GM12892 (cell line): ENCODE measurements at regions not wholly inside any gene's neighbourhood (a gene's known extent, or its start where the extent isn't known, plus 50 kb on each side); places are given as distances from the start of the nearest gene placed in this dataset.

Source experiments
- DNase-seq: peaks from one replicate; pipeline ENCODE4 v3.0.0; 2011; ENCODE audit not compliant: insufficient read length
- FAIRE-seq: peaks from 2 replicates; lab custom pipeline; 2011; peaks lifted over from hg19 to GRCh38; lab: Jason Lieb, UNC
- POLR2A ChIP-seq: IDR thresholded peaks from 2 replicates; pipeline ENCODE4 v1.6.1; 2011; ENCODE audit warnings: low read depth, low read length, control low read depth
- POLR2AphosphoS5 ChIP-seq: IDR thresholded peaks from 2 replicates; pipeline ENCODE4 v1.6.1; 2011; ENCODE audit warnings: low read depth, low read length, control low read depth
- TAF1 ChIP-seq: IDR thresholded peaks from 2 replicates; pipeline ENCODE4 v1.6.1; 2011; ENCODE audit warnings: low read depth, mild to moderate bottlenecking, control low read depth, low read length, borderline replicate concordance

- TF ChIP-seq TAF1 (no peak), POLR2A (no peak), POLR2AphosphoS5 (no peak)
- no peak for DNase-seq
- FAIRE-seq: no peak
These were observed 235.8 kb upstream of the TLE4 start for GRCh38 chr9:79335987-79336386.

GRCh38 chr9:79341561-79341960 lies 230.2 kb upstream of the TLE4 start:
- no peak for TF ChIP-seq TAF1
- no peak for TF ChIP-seq POLR2AphosphoS5
- no peak for TF ChIP-seq POLR2A
- DNase-seq (no peak), FAIRE-seq (no peak)

- TF ChIP-seq TAF1 (no peak), POLR2AphosphoS5 (no peak), POLR2A (no peak)
- FAIRE-seq (no peak), DNase-seq (no peak)
These were observed 225.3 kb upstream of the TLE4 start for GRCh38 chr9:79346350-79347020.

- DNase-seq (no peak), FAIRE-seq (no peak)
- TF ChIP-seq TAF1 (no peak), POLR2A (no peak), POLR2AphosphoS5 (no peak)
These were observed 219.4 kb upstream of the TLE4 start for GRCh38 chr9:79352322-79352721.

GRCh38 chr9:79353856-79354520 lies 217.8 kb upstream of the TLE4 start:
- FAIRE-seq (no peak), DNase-seq (no peak)
- no peak for TF ChIP-seq POLR2A
- TF ChIP-seq POLR2AphosphoS5: no peak
- no peak for TF ChIP-seq TAF1

- DNase-seq (no peak), FAIRE-seq (no peak)
- no peak for TF ChIP-seq POLR2AphosphoS5
- TF ChIP-seq TAF1: no peak
- TF ChIP-seq POLR2A: no peak
These were observed 214.6 kb upstream of the TLE4 start for GRCh38 chr9:79357194-79357593.

- FAIRE-seq: no peak
- no peak for DNase-seq
- TF ChIP-seq POLR2A (no peak), TAF1 (no peak), POLR2AphosphoS5 (no peak)
These were observed 214.1 kb upstream of the TLE4 start for GRCh38 chr9:79357616-79358015.

- no peak for TF ChIP-seq TAF1
- no peak for TF ChIP-seq POLR2A
- TF ChIP-seq POLR2AphosphoS5: no peak
- DNase-seq: no peak
- no peak for FAIRE-seq
These were observed 211.1 kb upstream of the TLE4 start for GRCh38 chr9:79360387-79361347.

GRCh38 chr9:79362100-79363081 lies 209.4 kb upstream of the TLE4 start:
- no peak for FAIRE-seq
- TF ChIP-seq POLR2A (no peak), POLR2AphosphoS5 (no peak), TAF1 (no peak)
- no peak for DNase-seq

- TF ChIP-seq POLR2A (no peak), POLR2AphosphoS5 (no peak), TAF1 (no peak)
- no peak for FAIRE-seq
- no peak for DNase-seq
These were observed 202.1 kb upstream of the TLE4 start for GRCh38 chr9:79369676-79370075.
